GM23338 (cell line): ENCODE measurements at regions not wholly inside any gene's neighbourhood (a gene's known extent, or its start where the extent isn't known, plus 50 kb on each side); places are given as distances from the start of the nearest gene placed in this dataset.

Experiments used
- ATAC-seq: fragments of 200-7000 bp; cut with Tn5 transposase; 3 replicates; pipeline ENCODE4 v1.9.1; 2020
- DNase-seq: peaks from one replicate; pipeline ENCODE4 v3.0.0-alpha.2; 2015; ENCODE audit warnings: low spot score
- H2AFZ ChIP-seq: fragments of 200-600 bp; sonication (generic); 2 replicates; pipeline ENCODE4 v1.8.0; 2016; ENCODE audit warnings: antibody characterized with exemption, mild to moderate bottlenecking, moderate library complexity
- H3F3A ChIP-seq: fragments of 200-600 bp; sonication (generic); replicated peaks from 2 replicates; pipeline ENCODE4 v1.8.0; 2017; ENCODE audit warnings: antibody characterized with exemption, mixed run types, low read depth
- H3K27ac ChIP-seq: fragments of 200-600 bp; sonication (generic); 2 replicates; pipeline ENCODE4 v1.6.1; 2016; ENCODE audit warnings: low read depth
- H3K27me3 ChIP-seq: fragments of 200-600 bp; sonication (generic); 2 replicates; pipeline ENCODE4 v1.8.0; 2016; ENCODE audit warnings: mild to moderate bottlenecking, mixed run types, moderate library complexity; ENCODE audit not compliant: insufficient read depth
- H3K36me3 ChIP-seq: fragments of 200-600 bp; sonication (generic); 2 replicates; pipeline ENCODE4 v1.8.0; 2016; ENCODE audit warnings: mild to moderate bottlenecking; ENCODE audit not compliant: insufficient read depth
- H3K4me1 ChIP-seq: fragments of 200-600 bp; sonication (generic); 2 replicates; pipeline ENCODE4 v1.8.0; 2016; ENCODE audit warnings: mild to moderate bottlenecking, moderate library complexity; ENCODE audit not compliant: insufficient read depth
- H3K4me2 ChIP-seq: fragments of 200-600 bp; sonication (generic); 2 replicates; pipeline ENCODE4 v1.7.1; 2017; ENCODE audit warnings: mixed run types
- H3K4me3 ChIP-seq: fragments of 200-600 bp; sonication (generic); 2 replicates; pipeline ENCODE4 v1.6.1; 2016; ENCODE audit warnings: mixed run types
- H3K79me2 ChIP-seq: fragments of 200-600 bp; sonication (generic); replicated peaks from 2 replicates; pipeline ENCODE4 v1.8.0; 2017; ENCODE audit warnings: mild to moderate bottlenecking; ENCODE audit not compliant: insufficient read depth
- H3K9me2 ChIP-seq: fragments of 200-600 bp; sonication (generic); 2 replicates; pipeline ENCODE4 v1.8.0; 2017; ENCODE audit not compliant: insufficient read depth
- H4K20me1 ChIP-seq: fragments of 200-600 bp; sonication (generic); replicated peaks from 2 replicates; pipeline ENCODE4 v1.8.0; 2017; ENCODE audit warnings: mild to moderate bottlenecking; ENCODE audit not compliant: insufficient read depth
- H3K27ac Mint-ChIP-seq: 2 replicates; pipeline ENCODE4 v1.8.0; 2020; ENCODE audit warnings: inconsistent platforms, mild to moderate bottlenecking, moderate library complexity, mixed read lengths
- H3K27me3 Mint-ChIP-seq: 3 replicates; pipeline ENCODE4 v1.8.0; 2022; ENCODE audit warnings: low read depth, mild to moderate bottlenecking, moderate library complexity, mixed read lengths, inconsistent platforms; ENCODE audit not compliant: insufficient read depth, poor library complexity
- H3K36me3 Mint-ChIP-seq: 3 replicates; pipeline ENCODE4 v1.8.0; 2021; ENCODE audit warnings: low read depth, mild to moderate bottlenecking, inconsistent platforms, moderate library complexity, mixed read lengths
- H3K4me1 Mint-ChIP-seq: 3 replicates; pipeline ENCODE4 v1.8.0; 2020; ENCODE audit warnings: mild to moderate bottlenecking, inconsistent platforms, mixed read lengths
- H3K4me3 Mint-ChIP-seq: 3 replicates; pipeline ENCODE4 v1.8.0; 2021; ENCODE audit warnings: moderate library complexity, mild to moderate bottlenecking, inconsistent platforms, mixed read lengths
- H3K9me3 Mint-ChIP-seq: 3 replicates; pipeline ENCODE4 v1.8.0; 2020; ENCODE audit warnings: moderate library complexity, mild to moderate bottlenecking, inconsistent platforms, mixed read lengths
- CREB1 ChIP-seq: fragments of 250-450 bp; sonication (Bioruptor Pico); IDR thresholded peaks from 2 replicates; pipeline ENCODE4 v1.5.0; 2020; ENCODE audit warnings: low read depth, mild to moderate bottlenecking, moderate library complexity
- CTCF ChIP-seq, 2 experiments: fragments of 200-600 bp in 1 of 2; sonication (generic) in 1 of 2; conservative IDR thresholded peaks; 2 replicates each; pipeline versions ENCODE4 v1.5.1 to v1.6.1; 2016 to 2017; ENCODE audit warnings: antibody characterized with exemption in 2 of 2, low read depth in 2 of 2, mild to moderate bottlenecking in 2 of 2, moderate library complexity in 1 of 2
- ETS1 ChIP-seq: IDR thresholded peaks from 2 replicates; pipeline ENCODE4 v1.6.1; 2016; ENCODE audit warnings: antibody characterized with exemption
- JUNB ChIP-seq: IDR thresholded peaks from one replicate; pipeline ENCODE4 v1.6.1; 2016; ENCODE audit warnings: antibody characterized with exemption; ENCODE audit not compliant: unreplicated experiment
- TF ChIP-seq, protein P1 (sequence below): fragments of 250-450 bp; sonication (Bioruptor Pico); IDR thresholded peaks from 2 replicates; pipeline ENCODE4 v1.5.0; 2020; ENCODE audit warnings: mild to moderate bottlenecking, moderate library complexity
- TF ChIP-seq, protein P2 (sequence below): IDR thresholded peaks from one replicate; pipeline ENCODE4 v1.6.1; 2018; ENCODE audit warnings: antibody characterized with exemption; ENCODE audit not compliant: unreplicated experiment

GRCh38 chr3:102229062-102229655, 205.7 kb upstream of the ZPLD1 start:
- H3K4me2 ChIP-seq = no peak overlapping the region
- H4K20me1 ChIP-seq = no peaks in the 10 kb centered on the region
- no peak for TF ChIP-seq ETS1
- TF ChIP-seq CTCF (conservative IDR thresholded peaks at IDR 0.05; ENCODE audit: low read depth in 2 of 2) = peak; percentile 94 to 95
- TF ChIP-seq CREB1 (CRISPR knock-in tag) = no peak
- TF ChIP-seq, protein P1, sequence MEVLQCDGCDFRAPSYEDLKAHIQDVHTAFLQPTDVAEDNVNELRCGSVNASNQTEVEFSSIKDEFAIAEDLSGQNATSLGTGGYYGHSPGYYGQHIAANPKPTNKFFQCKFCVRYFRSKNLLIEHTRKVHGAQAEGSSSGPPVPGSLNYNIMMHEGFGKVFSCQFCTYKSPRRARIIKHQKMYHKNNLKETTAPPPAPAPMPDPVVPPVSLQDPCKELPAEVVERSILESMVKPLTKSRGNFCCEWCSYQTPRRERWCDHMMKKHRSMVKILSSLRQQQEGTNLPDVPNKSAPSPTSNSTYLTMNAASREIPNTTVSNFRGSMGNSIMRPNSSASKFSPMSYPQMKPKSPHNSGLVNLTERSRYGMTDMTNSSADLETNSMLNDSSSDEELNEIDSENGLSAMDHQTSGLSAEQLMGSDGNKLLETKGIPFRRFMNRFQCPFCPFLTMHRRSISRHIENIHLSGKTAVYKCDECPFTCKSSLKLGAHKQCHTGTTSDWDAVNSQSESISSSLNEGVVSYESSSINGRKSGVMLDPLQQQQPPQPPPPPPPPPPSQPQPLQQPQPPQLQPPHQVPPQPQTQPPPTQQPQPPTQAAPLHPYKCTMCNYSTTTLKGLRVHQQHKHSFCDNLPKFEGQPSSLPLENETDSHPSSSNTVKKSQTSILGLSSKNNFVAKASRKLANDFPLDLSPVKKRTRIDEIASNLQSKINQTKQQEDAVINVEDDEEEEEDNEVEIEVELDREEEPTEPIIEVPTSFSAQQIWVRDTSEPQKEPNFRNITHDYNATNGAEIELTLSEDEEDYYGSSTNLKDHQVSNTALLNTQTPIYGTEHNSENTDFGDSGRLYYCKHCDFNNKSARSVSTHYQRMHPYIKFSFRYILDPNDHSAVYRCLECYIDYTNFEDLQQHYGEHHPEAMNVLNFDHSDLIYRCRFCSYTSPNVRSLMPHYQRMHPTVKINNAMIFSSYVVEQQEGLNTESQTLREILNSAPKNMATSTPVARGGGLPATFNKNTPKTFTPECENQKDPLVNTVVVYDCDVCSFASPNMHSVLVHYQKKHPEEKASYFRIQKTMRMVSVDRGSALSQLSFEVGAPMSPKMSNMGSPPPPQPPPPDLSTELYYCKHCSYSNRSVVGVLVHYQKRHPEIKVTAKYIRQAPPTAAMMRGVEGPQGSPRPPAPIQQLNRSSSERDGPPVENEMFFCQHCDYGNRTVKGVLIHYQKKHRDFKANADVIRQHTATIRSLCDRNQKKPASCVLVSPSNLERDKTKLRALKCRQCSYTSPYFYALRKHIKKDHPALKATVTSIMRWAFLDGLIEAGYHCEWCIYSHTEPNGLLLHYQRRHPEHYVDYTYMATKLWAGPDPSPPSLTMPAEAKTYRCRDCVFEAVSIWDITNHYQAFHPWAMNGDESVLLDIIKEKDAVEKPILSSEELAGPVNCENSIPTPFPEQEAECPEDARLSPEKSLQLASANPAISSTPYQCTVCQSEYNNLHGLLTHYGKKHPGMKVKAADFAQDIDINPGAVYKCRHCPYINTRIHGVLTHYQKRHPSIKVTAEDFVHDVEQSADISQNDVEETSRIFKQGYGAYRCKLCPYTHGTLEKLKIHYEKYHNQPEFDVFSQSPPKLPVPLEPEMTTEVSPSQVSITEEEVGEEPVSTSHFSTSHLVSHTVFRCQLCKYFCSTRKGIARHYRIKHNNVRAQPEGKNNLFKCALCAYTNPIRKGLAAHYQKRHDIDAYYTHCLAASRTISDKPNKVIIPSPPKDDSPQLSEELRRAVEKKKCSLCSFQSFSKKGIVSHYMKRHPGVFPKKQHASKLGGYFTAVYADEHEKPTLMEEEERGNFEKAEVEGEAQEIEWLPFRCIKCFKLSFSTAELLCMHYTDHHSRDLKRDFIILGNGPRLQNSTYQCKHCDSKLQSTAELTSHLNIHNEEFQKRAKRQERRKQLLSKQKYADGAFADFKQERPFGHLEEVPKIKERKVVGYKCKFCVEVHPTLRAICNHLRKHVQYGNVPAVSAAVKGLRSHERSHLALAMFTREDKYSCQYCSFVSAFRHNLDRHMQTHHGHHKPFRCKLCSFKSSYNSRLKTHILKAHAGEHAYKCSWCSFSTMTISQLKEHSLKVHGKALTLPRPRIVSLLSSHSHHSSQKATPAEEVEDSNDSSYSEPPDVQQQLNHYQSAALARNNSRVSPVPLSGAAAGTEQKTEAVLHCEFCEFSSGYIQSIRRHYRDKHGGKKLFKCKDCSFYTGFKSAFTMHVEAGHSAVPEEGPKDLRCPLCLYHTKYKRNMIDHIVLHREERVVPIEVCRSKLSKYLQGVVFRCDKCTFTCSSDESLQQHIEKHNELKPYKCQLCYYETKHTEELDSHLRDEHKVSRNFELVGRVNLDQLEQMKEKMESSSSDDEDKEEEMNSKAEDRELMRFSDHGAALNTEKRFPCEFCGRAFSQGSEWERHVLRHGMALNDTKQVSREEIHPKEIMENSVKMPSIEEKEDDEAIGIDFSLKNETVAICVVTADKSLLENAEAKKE = no peak
- TF ChIP-seq, protein P2, sequence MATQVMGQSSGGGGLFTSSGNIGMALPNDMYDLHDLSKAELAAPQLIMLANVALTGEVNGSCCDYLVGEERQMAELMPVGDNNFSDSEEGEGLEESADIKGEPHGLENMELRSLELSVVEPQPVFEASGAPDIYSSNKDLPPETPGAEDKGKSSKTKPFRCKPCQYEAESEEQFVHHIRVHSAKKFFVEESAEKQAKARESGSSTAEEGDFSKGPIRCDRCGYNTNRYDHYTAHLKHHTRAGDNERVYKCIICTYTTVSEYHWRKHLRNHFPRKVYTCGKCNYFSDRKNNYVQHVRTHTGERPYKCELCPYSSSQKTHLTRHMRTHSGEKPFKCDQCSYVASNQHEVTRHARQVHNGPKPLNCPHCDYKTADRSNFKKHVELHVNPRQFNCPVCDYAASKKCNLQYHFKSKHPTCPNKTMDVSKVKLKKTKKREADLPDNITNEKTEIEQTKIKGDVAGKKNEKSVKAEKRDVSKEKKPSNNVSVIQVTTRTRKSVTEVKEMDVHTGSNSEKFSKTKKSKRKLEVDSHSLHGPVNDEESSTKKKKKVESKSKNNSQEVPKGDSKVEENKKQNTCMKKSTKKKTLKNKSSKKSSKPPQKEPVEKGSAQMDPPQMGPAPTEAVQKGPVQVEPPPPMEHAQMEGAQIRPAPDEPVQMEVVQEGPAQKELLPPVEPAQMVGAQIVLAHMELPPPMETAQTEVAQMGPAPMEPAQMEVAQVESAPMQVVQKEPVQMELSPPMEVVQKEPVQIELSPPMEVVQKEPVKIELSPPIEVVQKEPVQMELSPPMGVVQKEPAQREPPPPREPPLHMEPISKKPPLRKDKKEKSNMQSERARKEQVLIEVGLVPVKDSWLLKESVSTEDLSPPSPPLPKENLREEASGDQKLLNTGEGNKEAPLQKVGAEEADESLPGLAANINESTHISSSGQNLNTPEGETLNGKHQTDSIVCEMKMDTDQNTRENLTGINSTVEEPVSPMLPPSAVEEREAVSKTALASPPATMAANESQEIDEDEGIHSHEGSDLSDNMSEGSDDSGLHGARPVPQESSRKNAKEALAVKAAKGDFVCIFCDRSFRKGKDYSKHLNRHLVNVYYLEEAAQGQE = no peak
- no peak for TF ChIP-seq JUNB
- Mint-ChIP-seq H3K27me3 (peaks cover 2% of the 10 kb centered on the region), H3K9me3 (no peaks in the 10 kb centered on the region), H3K4me3 (no peak overlapping the region), H3K36me3 (no peaks in the 10 kb centered on the region), H3K4me1 (peaks cover 10% of the 10 kb centered on the region; the same call in 2 of the 3 replicates), H3K27ac (no peak overlapping the region)
- no peaks in the 10 kb centered on the region for H3K9me2 ChIP-seq
- H3K4me3 ChIP-seq = no peak overlapping the region
- DNase-seq (peak; percentile 87), ATAC-seq (peak; percentile 91)
- no peaks in the 10 kb centered on the region for H3F3A ChIP-seq
- no peaks in the 10 kb centered on the region for H3K4me1 ChIP-seq
- H3K79me2 ChIP-seq = no peaks in the 10 kb centered on the region
- H3K36me3 ChIP-seq = no peaks in the 10 kb centered on the region
- no peak overlapping the region for H3K27ac ChIP-seq
- no peak overlapping the region for H2AFZ ChIP-seq
- no peaks in the 10 kb centered on the region for H3K27me3 ChIP-seq
